PFSK-1 (cell line): ENCODE measurements at regions not wholly inside any gene's neighbourhood (a gene's known extent, or its start where the extent isn't known, plus 50 kb on each side); places are given as distances from the start of the nearest gene placed in this dataset.

Experiments used
- FOXP2 ChIP-seq: optimal IDR thresholded peaks from 2 replicates; pipeline ENCODE3; 2011; ENCODE audit warnings: borderline replicate concordance, control low read depth, inconsistent platforms; ENCODE audit not compliant: insufficient read depth; ENCODE audit errors: extremely low read length, extremely low read depth
- POLR2AphosphoS5 ChIP-seq: IDR thresholded peaks from 2 replicates; pipeline ENCODE4 v1.6.1; 2012; ENCODE audit warnings: low read depth, mild to moderate bottlenecking, control low read depth, low read length, moderate library complexity
- REST ChIP-seq, 2 experiments: IDR thresholded peaks; 2 replicates each; pipeline versions ENCODE4 v1.6.1 to v1.8.0; 2011 to 2012; ENCODE audit warnings: low read depth in 2 of 2, low read length in 2 of 2, control low read depth in 1 of 2, inconsistent platforms in 1 of 2, mild to moderate bottlenecking in 1 of 2, moderate library complexity in 1 of 2; ENCODE audit not compliant: insufficient read depth in 1 of 2
- SIN3A ChIP-seq: IDR thresholded peaks from 2 replicates; pipeline ENCODE4 v1.6.1; 2012; ENCODE audit warnings: mild to moderate bottlenecking, low read length, moderate library complexity, borderline replicate concordance; ENCODE audit not compliant: insufficient read depth
- TAF1 ChIP-seq: IDR thresholded peaks from 2 replicates; pipeline ENCODE4 v1.6.1; 2012; ENCODE audit warnings: low read length, control low read depth, borderline replicate concordance; ENCODE audit not compliant: insufficient read depth

- TF ChIP-seq REST (IDR thresholded peaks at IDR 0.05; ENCODE audit: insufficient read depth in 1 of 2, low read depth in 2 of 2, low read length in 2 of 2) (no peak), FOXP2 (no peak), SIN3A (no peak), POLR2AphosphoS5 (no peak), TAF1 (no peak)
Measured at GRCh38 chr2:128721096-128721495, 402.4 kb upstream of the HS6ST1 start.

GRCh38 chr2:128722489-128722888 is 403.8 kb upstream of the HS6ST1 start:
- TF ChIP-seq FOXP2 = no peak
- TF ChIP-seq TAF1 = no peak
- TF ChIP-seq POLR2AphosphoS5 = no peak
- TF ChIP-seq REST (IDR thresholded peaks at IDR 0.05; ENCODE audit: insufficient read depth in 1 of 2, low read depth in 2 of 2, low read length in 2 of 2) = no peak
- no peak for TF ChIP-seq SIN3A

- TF ChIP-seq FOXP2 (no peak), TAF1 (no peak), REST (IDR thresholded peaks at IDR 0.05; ENCODE audit: insufficient read depth in 1 of 2, low read depth in 2 of 2, low read length in 2 of 2) (no peak), SIN3A (no peak), POLR2AphosphoS5 (no peak)
Measured at GRCh38 chr2:128724547-128724946, 405.9 kb upstream of the HS6ST1 start.

GRCh38 chr2:128724972-128725371 is 406.3 kb upstream of the HS6ST1 start:
- no peak for TF ChIP-seq POLR2AphosphoS5
- no peak for TF ChIP-seq REST (IDR thresholded peaks at IDR 0.05; ENCODE audit: insufficient read depth in 1 of 2, low read depth in 2 of 2, low read length in 2 of 2)
- no peak for TF ChIP-seq FOXP2
- TF ChIP-seq TAF1 = no peak
- TF ChIP-seq SIN3A = no peak

GRCh38 chr2:128726236-128726635 is 407.6 kb upstream of the HS6ST1 start:
- TF ChIP-seq REST (IDR thresholded peaks at IDR 0.05; ENCODE audit: insufficient read depth in 1 of 2, low read depth in 2 of 2, low read length in 2 of 2) (no peak), FOXP2 (no peak), POLR2AphosphoS5 (no peak), TAF1 (no peak), SIN3A (no peak)
